SHP77 (cell line): ENCODE measurements at regions not wholly inside any gene's neighbourhood (a gene's known extent, or its start where the extent isn't known, plus 50 kb on each side); places are given as distances from the start of the nearest gene placed in this dataset.

ENCODE experiments used
- DNase-seq, 2 experiments: peaks; one replicate each; lab custom pipeline; 2025; lab: John Stamatoyannopoulos, UW

DNA sequence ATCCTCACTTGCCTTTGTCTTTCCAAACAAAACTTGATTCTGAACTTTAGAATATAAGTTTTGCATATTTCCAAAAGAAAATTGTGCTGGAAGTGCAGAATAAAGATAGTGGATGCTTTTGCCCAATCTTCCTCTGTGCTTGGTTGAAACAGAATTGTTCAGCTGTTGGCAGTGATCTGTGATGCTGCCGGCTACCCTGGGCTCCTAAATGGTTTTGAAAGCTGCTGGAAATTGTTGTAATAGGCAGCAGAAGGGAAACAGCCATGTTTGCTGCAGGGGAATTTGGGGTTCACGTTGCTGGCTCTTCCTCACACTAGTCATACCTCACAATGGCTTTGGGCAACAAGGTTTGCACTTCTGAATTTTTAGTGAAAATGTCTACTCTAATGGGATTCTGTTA, 398.0 kb downstream of the RAPGEF2 start:
- DNase-seq = no peak

DNA sequence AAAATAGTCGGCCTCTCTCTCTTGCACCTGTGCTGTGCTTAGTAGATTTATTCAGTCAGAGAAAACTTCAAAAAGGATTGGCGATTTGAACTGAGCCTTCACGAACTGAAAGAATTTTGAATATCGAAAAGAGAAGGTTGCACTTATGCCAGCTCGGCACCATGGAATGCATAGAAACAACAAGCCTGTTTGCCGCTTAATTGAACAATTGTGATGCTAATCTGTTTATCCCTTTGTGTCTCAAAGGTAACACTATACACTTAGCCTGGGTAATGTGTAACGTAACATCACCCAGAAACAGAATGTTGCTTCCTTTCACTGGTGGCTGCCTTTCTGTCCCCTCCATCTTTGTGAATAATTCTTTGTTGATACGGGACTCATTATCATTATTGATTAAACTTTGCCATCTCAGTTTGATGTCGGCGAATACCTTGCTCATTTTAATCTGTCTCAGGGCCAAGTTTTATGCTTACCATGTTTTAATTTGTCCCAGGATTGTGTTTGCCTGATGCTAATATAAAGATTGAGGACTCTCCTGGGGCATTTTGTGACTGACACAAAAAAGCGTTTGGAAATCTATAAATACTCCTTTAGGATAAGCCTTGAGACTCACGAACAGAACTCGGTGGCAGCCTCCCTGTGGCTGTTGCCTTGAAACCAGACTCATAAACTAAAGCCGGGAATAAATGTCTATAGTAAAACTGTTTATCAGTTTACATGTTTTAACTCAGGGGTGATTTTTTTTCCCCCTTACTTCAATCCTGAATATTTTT, 400.5 kb downstream of the RAPGEF2 start:
- DNase-seq = no peak

DNA sequence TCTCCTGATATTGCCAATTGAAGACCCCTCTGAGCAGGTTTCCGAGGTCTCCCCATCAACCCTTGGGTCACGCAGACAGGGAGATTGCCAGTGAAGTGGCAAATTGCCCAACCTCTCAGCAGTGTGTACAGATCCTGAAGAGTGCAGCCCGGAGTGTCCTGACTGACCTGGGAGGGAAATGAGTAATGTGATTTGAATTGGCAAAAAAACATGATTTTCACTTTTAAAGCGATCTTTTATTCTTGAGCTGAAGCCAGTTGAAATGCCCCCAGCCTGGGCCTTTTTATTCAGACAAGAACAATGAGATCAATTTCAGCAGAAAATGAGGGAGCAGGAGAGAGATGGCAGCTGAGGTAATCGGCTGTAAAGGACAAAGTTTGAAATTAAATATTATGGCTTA, 401.8 kb downstream of the RAPGEF2 start:
- no peak for DNase-seq

DNA sequence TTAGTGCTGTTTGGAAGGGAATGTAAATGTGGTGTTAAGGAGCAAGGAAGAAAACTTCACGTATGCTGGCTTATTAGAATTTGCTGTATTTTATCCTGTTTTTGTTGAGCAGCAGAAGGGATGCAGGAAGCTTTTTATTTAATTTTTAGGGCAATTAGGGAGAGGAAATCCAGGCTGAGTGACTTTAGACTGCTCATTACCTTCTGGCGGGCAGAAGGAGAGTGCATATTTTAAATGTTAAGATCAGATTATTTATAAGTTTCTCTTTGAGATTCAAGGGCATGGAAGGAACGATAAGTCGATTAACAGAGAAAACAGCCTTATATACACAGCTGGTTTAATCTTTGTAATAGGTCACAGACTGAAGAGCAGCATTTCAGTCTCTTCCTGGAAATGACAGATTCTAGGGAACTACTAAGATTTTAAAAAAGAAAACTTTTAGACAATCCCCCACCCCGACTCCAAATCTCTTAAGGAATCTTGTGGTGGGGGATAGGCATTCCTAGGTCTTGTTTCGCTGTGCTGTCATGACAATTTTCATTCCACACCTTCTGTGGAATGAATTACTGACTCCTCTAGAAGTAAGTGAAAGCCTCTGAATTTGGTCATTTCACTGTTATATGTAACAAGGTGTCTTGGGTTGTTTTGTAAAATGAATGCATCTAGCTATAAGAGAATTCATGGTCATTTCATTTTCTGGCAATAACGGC, 402.5 kb downstream of the RAPGEF2 start:
- no peak for DNase-seq

DNA sequence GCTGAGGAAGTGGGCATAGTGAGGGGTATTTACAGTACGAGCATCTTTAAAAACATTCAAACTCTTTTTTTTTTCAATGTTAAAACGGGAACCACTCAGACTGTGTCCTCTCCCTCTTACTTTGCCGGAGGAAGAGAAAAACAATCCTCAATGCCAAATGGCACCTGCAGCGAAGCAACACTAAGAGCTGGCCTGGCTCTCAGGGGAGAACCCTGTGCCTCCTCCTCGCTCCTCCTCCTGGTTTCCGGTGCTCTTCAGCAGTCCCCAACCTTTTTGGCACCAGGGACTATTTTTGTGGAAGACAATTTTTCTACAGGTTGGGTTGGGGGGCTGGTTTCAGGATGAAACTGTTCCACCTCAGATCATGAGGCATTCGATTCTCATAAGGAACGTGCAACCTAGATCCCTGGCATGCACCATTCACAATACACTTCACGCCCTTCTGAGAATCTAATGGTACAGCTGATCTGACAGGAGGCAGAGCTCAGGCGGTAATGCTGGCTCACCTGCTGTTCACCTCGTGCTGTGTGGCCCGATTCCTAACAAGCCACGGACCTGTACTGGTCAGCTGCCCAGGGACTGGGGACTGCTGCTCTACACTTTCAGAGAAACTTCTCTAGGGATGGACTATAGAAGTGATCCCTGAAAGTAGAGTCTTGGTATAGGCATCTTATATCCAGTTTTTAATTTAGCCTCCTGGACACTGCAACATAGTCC, 404.1 kb downstream of the RAPGEF2 start:
- DNase-seq = no peak

DNA sequence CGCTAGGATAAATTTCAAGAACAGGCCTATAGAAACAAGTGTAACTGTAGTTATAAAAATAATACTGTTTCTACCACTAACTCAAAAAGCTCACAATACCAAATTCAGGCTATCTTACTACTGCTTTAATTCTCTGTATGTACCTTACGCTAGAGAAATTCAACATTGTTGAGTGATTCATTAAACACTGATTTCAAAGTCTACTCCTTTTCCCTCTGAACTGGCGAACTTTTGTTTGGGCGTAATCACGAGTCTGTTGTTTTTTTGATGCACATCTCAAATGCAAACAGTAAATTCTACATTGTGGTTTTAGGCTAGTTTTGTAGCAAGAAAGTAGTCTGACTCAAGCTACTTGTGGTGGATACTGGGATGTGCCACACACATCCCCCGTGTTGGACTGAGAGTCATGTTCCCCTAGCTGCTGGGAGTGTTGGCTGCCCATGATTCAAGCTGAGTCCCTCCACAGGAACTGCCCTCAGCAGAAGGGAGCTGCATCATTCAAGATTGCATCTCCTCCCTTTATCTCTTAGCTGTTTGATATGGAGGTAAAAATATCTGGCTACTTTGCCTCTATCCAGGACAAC, 406.1 kb downstream of the RAPGEF2 start:
- DNase-seq = no peak

DNA sequence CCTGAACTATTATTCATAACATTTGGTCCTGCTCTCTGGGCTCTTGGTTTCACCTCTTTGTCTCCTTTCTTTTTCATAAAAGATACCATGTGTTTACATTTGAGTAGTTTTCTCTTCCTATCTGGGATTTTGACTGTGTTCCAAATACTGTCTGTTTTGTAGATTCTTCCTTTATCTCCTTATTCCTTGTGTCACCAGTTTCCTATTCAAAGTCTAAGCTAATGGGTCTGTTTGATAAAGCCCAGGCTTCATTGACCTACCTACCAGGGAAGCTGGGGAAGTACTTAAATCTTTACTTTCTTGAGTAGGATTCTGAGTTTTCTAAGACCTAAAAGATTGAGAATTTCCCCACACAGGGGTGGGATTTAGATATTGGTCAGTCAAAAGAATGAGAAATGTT, 409.5 kb downstream of the RAPGEF2 start:
- DNase-seq = no peak

DNA sequence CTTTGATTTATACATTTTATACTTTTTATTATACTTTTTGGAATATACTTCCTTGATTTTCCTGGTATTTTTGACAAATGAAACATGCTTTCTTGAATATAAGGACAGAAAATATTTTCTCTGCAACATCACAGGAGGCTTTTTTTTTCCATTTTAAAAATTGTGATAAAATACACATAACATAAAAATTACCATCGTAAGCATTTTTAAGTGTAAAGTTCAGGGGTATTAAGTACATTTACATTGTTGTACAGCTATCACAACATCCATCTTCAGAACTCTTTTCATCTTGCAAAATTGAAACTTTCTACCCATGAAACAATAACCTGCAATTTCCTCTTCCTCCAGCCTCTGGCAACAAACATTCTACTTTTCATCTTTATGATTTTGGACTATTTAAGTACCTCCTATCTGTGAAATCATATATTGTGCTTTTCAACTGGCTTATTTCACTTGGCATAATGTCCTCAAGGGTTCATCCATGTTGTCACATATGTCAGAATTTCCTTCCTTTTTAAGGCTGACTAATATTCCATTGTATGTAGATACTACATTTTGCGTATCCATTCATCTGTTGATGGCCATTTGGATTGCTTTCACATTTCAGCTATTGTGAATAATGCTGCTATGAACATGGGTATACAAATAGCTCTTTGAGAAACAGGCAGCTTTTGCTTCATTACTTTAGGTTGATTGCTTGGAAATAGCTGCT, 412.6 kb downstream of the RAPGEF2 start:
- no peak for DNase-seq

DNA sequence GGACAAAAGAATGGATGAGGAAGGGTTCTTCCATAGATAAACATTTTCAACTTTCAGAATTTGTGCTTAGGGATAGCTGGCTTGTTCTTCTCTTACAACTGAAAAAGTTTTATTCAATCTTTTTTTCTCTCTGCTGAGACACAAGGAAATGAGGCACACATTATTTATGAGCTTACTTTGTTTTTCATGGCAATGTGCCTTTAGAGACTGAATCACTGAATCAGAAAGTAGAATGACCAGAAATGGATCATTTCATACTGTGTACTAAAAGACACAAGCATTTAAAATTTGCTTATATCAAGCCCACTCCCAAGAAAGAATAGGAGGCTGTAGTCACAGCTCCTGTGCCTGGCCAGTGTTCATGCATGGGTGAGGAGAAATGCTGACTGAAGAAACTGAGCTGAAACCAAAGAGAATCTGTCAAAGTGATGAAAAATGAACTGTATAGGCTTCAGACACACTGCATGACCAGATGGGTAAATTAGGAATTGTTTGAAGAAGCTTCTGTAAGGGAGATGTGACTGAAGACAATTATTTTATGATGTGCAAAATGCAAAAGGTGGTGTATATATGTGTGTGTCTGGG, 413.8 kb downstream of the RAPGEF2 start:
- DNase-seq = no peak

DNA sequence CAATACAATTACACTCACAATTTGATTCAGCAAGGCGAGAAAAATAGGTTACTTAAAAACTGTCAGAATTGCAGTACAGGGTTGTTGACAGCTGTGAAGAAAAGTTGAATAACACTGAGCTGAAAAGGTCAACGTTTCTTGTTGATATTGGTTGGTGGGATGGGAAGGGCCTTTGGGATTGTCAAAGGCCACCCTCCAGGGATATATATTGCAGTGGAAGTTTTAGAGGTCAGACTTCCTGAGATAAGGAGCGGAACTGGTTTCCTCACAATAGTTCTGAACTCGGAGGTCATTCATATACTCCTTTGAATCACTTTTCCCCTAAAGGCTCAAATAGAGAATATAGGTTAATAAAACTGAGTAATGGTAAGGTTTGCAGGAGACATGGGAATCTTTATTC, 417.2 kb downstream of the RAPGEF2 start:
- no peak for DNase-seq

DNA sequence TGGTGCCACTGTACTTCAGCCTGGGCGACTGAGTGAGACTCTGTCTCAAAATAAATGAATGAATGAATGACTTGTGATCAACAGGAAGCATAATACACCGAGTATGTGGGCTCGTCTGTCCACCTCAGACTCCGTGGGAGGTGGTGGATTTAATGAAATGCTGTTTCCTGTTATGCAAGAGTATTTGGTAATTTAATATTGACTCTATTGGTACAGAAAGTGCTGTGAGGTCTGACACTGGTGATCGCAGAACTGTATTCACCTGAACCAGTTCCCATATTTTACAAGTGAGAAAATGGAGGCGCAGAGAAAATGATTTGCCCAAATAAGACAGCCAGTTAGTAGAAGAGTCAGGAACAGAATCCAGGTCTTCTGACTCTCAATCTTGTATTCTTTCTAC, 423.3 kb downstream of the RAPGEF2 start:
- no peak for DNase-seq

DNA sequence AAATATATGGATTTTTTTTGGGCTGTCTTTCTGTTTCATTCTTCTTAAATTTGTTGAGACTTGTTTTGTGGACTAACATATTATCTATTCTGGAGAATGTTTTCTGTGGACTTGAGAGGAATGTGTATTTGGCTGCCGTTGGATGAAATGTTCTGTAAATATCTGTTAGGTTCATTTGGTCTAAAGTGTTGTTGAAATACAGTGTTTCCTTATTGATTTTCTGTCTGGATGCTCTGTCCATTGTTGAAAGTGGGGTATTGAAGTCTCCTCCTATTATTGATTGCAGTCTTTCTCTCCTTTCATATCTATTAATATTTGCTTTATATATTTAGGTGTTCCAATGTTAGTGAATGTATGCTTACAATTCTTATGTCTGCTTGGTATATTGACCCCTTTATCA, 431.8 kb downstream of the RAPGEF2 start:
- DNase-seq = no peak

DNA sequence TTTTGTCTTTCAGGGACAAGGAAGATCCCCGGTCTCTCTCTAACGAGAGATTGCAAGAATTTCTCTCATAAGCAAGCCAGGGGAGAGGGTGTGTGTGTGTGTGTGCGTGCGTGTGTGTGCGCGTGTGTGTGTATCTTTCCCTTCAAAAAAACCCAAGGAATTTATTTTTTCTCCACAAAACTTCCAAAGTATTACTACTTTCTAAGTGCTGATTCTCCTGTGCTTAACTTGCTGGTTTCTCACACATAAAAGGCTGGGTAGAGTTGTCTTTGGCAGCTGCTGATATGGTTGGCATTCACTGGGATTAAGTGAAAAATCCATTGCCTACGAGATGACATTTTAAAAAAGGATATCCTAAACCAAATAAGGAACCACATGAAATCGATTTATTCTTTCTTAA, 435.7 kb downstream of the RAPGEF2 start:
- no peak for DNase-seq

DNA sequence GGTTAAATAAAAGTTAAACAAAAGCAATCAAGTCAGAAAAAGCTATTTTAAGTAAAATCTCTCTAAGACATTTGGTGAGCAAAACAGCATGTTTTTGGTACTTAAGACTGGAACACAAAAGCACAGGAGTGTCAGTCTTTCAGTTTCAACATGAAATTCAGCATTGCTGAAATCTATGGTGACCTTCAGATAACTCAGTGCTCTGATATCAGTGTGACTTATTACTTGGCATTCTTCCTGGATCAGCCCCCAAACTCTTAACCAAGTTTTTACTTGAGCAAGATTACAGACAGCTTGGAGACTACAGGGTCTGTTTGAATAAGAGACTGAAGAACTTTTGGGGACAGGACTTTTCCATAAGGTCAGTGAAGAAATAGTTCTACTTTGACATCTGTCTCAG, 437.2 kb downstream of the RAPGEF2 start:
- no peak for DNase-seq

DNA sequence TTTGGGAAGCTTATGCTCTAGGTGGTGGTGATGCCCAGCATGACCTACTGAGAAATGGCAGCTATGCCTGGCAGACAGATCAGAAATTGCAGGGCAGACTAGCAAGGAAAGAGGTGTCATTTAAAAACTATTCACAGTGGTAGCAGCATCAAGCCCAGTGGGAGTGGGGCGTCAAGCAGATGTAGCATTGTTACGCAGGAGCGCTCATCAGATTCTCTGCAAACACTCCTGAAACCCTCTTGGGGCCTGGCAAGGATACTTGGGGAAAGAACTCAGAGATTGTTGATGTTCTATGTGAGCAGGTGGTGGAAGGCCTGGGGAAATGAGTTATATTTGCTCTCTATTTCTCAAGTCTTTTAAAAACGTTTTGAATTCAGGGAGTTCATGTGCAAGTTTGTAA, 437.6 kb downstream of the RAPGEF2 start:
- no peak for DNase-seq

DNA sequence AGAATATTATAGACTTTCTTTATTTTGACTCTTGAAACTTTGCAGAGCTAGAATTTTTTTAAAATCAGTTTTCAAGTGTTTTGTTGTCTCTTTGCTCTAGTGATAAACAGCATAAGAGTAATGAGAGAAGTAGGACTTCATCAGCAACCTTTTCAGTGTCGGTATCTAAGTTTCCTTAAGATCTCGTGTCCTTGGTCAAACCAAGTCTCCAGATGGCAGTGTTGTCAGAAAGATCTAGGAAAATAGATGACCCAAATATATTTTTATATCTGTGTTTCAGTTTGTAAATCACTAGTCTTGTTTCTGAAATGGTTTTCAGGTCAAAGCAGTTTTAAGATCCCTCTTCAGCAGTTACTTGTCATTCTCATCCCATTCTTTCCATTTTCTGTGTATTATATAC, 438.3 kb downstream of the RAPGEF2 start:
- DNase-seq = no peak

DNA sequence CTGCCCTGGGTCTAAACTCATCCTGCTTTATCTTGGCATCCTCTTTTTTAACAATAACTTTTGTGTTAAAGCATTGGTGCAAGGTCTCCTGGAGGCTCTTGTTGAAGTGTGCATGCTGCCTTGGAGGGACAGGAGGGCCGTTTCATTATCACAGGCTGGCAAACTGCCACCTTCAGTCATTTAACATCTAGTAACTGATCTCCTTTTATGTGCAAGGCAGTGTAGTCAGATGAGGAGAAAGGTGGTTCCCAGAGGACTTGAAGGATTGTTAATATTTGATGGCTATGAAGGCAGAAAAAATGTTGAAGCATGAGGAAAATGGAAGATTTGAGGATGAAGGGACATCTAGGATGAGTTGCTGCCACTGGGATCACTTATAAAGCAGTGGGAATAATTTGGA, 439.4 kb downstream of the RAPGEF2 start:
- DNase-seq = no peak

DNA sequence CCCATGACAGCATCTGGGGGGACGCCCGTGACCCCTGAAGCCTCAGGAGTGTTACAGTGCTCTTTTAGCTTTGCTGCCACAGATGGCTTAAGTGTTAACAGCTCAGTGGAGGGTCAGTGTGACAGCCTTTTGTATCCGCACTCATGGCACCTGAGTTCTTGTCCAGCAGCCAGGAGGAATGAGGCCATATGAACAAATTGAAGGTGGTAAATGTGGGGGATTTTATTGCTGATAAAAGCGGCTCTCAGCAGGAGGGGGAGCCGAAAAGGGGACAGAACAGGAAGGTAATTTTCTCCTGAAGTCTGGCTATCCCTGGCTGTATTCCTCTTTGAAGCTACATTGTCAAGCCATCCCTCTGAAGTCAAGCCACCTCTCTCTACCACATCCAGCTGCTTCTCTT, 441.0 kb downstream of the RAPGEF2 start:
- DNase-seq = no peak

DNA sequence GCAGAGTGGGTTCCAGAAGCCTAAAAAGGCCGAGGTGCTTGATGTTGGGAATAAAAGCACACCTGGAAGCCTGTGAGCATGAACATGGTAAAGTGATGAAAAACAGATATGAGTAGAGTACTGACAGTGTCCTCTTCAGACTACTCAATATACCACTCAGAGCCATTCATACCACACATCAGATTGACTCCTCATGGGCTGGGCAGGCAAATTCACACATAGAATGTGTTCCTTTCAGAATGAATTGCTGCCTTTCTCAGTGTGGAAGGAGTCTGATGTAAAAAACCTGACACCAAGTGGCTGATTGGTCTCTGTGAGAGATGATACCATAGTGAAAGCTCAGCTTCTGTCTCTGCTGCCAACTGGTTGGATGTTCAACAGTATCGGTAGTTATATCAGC, 442.7 kb downstream of the RAPGEF2 start:
- no peak for DNase-seq

DNA sequence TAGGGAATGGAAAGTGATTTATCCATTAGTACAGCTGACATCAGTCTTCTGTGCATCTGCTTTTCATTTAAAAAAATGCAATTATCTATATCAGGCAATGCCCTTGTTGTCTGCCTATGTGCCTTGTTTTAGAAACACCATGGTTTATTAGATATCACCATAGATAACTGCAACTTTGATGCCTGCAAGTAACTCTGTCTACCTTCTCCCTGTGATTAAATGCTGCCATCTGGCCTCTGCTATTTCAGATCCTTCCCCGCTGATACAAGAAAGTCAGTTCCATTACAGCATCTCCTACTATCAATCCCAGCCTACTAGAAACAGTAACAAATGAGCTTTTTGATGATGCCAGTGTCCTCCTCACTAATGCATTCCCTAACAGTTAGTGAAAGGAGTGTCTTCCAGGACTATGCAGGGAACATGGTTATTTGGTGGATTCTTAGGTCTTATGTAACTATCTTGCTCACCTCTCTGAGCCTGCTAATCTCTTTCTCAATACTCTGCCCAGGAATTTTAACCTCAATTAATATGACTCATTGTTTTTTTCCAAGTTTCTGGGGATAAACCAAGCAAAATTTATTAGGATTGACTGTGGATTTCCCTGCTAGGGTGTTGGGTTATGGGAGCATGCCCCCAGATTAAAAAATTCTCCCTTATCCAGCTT, 444.9 kb downstream of the RAPGEF2 start:
- no peak for DNase-seq

DNA sequence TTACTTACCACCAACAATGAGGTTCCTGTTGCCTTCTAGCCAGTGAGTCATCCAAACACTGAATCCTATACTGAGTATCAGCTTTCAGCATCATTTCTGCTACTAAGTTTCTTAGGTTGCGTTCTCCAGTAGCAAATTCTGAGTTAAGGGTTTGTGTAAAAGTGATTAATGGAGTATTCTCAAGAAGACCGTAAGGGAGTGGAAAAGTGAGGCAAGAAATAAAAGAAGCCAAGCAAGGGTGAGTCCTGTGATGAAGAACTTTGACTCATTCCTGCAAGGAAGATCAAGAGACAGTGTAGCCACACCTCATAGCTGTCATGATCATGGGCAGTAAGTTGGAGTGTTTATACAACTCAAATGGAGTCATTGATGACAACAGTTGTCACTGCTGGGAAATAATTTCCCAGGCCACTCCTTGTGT, 446.2 kb downstream of the RAPGEF2 start:
- DNase-seq = no peak
